CD4-positive, alpha-beta T cell (primary cell): ENCODE measurements at regions not wholly inside any gene's neighbourhood (a gene's known extent, or its start where the extent isn't known, plus 50 kb on each side); places are given as distances from the start of the nearest gene placed in this dataset.
A peak's percentile ranks its signal among the peaks of the same experiment; 100 is the strongest.

Experiments
- ATAC-seq: fragments of 200-7000 bp; cut with Tn5 transposase; one replicate; pipeline ENCODE4 v1.10.0; 2022; ENCODE audit warnings: mild to moderate bottlenecking; ENCODE audit not compliant: poor library complexity
- CTCF ChIA-PET: fragments of 350-600 bp; sonication (Branson Sonifier 250); formaldehyde crosslinking; loops from one replicate; lab custom pipeline; 2021; ENCODE audit warnings: antibody characterized with exemption, inconsistent platforms; lab: Charles Lee
- POLR2A ChIA-PET: fragments of 350-600 bp; sonication (Branson Sonifier 250); formaldehyde crosslinking; loops from one replicate; lab custom pipeline; 2021; ENCODE audit warnings: antibody characterized with exemption, inconsistent platforms; lab: Charles Lee
- DNase-seq, 14 experiments: peaks; one replicate each; pipeline ENCODE4 v3.0.0-alpha.2; 2013 to 2020; ENCODE audit warnings: mixed read lengths in 2 of 14
- H3K27ac ChIP-seq, 2 donors: one replicate each; pipeline versions ENCODE4 v1.5.1 to v1.7.0; 2013; ENCODE audit warnings: low read length in 2 of 2, low read depth in 1 of 2, mild to moderate bottlenecking in 1 of 2
- H3K27me3 ChIP-seq, 2 experiments: 1 replicate in 1 of 2; 2 replicates in 1 of 2; pipeline versions ENCODE4 v1.6.1 to v1.7.0; 2013; ENCODE audit warnings: low read length in 2 of 2, control low read depth in 1 of 2, mild to moderate bottlenecking in 1 of 2, moderate library complexity in 1 of 2; ENCODE audit not compliant: insufficient read depth in 2 of 2, control insufficient read depth in 1 of 2
- H3K36me3 ChIP-seq: one replicate; pipeline ENCODE4 v1.6.1; 2013; ENCODE audit warnings: low read length, control low read depth; ENCODE audit not compliant: insufficient read depth
- H3K4me1 ChIP-seq: one replicate; pipeline ENCODE4 v1.6.1; 2013; ENCODE audit warnings: low read length, control low read depth; ENCODE audit not compliant: insufficient read depth
- H3K4me3 ChIP-seq: one replicate; pipeline ENCODE4 v1.5.1; 2013; ENCODE audit warnings: mild to moderate bottlenecking, low read length, moderate library complexity
- H3K9me3 ChIP-seq, 2 experiments: 1 replicate in 1 of 2; 2 replicates in 1 of 2; pipeline versions ENCODE4 v1.6.1 to v1.7.0; 2013; ENCODE audit warnings: low read length in 2 of 2, mild to moderate bottlenecking in 2 of 2, control low read depth in 1 of 2, moderate library complexity in 1 of 2; ENCODE audit not compliant: control insufficient read depth in 1 of 2, insufficient read depth in 1 of 2
- H3K27ac Mint-ChIP-seq: one replicate; pipeline ENCODE4 v1.8.0; 2020; ENCODE audit warnings: mixed read lengths
- H3K27me3 Mint-ChIP-seq: one replicate; pipeline ENCODE4 v1.8.0; 2021; ENCODE audit warnings: mixed read lengths
- H3K36me3 Mint-ChIP-seq: one replicate; pipeline ENCODE4 v1.8.0; 2021; ENCODE audit warnings: low read depth, mixed read lengths
- H3K4me1 Mint-ChIP-seq: one replicate; pipeline ENCODE4 v1.8.0; 2021; ENCODE audit warnings: low read depth, mixed read lengths
- H3K4me3 Mint-ChIP-seq: one replicate; pipeline ENCODE4 v1.8.0; 2020; ENCODE audit warnings: mild to moderate bottlenecking, mixed read lengths
- H3K9me3 Mint-ChIP-seq: one replicate; pipeline ENCODE4 v1.8.0; 2020; ENCODE audit warnings: mixed read lengths
- CTCF ChIP-seq: fragments of 200-600 bp; IDR thresholded peaks from one replicate; pipeline ENCODE4 v1.8.0; 2022; ENCODE audit warnings: antibody characterized with exemption, mild to moderate bottlenecking
- intact Hi-C, 2 experiments: fragments of 100-400 bp; cut with DNase I in 1 of 2; cut with micrococcal nuclease in 1 of 2; formaldehyde crosslinking; loops; one replicate each; pipeline versions ENCODE4 v1.15.1 to v1.9.0; 2023 to 2025; cut with DNase I, micrococcal nuclease

- H3K4me3 Mint-ChIP-seq = no peak overlapping the region
- Histone ChIP-seq H3K4me3 (no peak overlapping the region), H3K27me3 (no peaks in the 10 kb centered on the region), H3K4me1 (no peaks in the 10 kb centered on the region), H3K36me3 (no peaks in the 10 kb centered on the region), H3K27ac (no peak overlapping the region), H3K9me3 (no peaks in the 10 kb centered on the region)
- no peaks in the 10 kb centered on the region for H3K27me3 Mint-ChIP-seq
- ChIA-PET POLR2A (no interaction called here), CTCF (no interaction called here)
- H3K9me3 Mint-ChIP-seq = peaks cover 11% of the 10 kb centered on the region
- DNase-seq (peak in 1 of 14 experiments; percentile 27), ATAC-seq (no peak)
- TF ChIP-seq CTCF = no peak
- H3K36me3 Mint-ChIP-seq = no peaks in the 10 kb centered on the region
- no peaks in the 10 kb centered on the region for H3K4me1 Mint-ChIP-seq
- intact Hi-C loops = no loop called here
- H3K27ac Mint-ChIP-seq = no peak overlapping the region
Observed at GRCh38 chr3:106067711-106068110, 198.9 kb upstream of the CBLB start.

GRCh38 chr3:106068381-106068780 lies 199.6 kb upstream of the CBLB start:
- ChIA-PET POLR2A (no interaction called here), CTCF (no interaction called here)
- intact Hi-C loops = no loop called here
- DNase-seq (no peak), ATAC-seq (no peak)
- no peak overlapping the region for H3K4me3 ChIP-seq
- Mint-ChIP-seq H3K9me3 (peaks cover 9% of the 10 kb centered on the region), H3K27me3 (no peaks in the 10 kb centered on the region), H3K27ac (no peak overlapping the region), H3K36me3 (no peaks in the 10 kb centered on the region), H3K4me3 (no peak overlapping the region), H3K4me1 (no peaks in the 10 kb centered on the region)
- no peaks in the 10 kb centered on the region for H3K36me3 ChIP-seq
- no peak for TF ChIP-seq CTCF
- H3K27me3 ChIP-seq = no peaks in the 10 kb centered on the region
- no peaks in the 10 kb centered on the region for H3K9me3 ChIP-seq
- H3K27ac ChIP-seq = no peak overlapping the region
- H3K4me1 ChIP-seq = no peaks in the 10 kb centered on the region

GRCh38 chr3:106068795-106069194 lies 200.0 kb upstream of the CBLB start:
- no peak for TF ChIP-seq CTCF
- Histone ChIP-seq H3K4me3 (no peak overlapping the region), H3K27ac (no peak overlapping the region), H3K36me3 (no peaks in the 10 kb centered on the region), H3K4me1 (no peaks in the 10 kb centered on the region), H3K27me3 (no peaks in the 10 kb centered on the region), H3K9me3 (no peaks in the 10 kb centered on the region)
- POLR2A ChIA-PET = no interaction called here
- ATAC-seq (no peak), DNase-seq (peak in 3 of 14 experiments; percentile 8 to 73 (median 9))
- intact Hi-C loops = no loop called here
- Mint-ChIP-seq H3K4me3 (no peak overlapping the region), H3K36me3 (no peaks in the 10 kb centered on the region), H3K27ac (no peak overlapping the region), H3K9me3 (peaks cover 7% of the 10 kb centered on the region), H3K27me3 (no peaks in the 10 kb centered on the region), H3K4me1 (no peaks in the 10 kb centered on the region)
- CTCF ChIA-PET = no interaction called here
